ENCODE measurements at regions not wholly inside any gene's neighbourhood (a gene's known extent, or its start where the extent isn't known, plus 50 kb on each side); places are given as distances from the start of the nearest gene placed in this dataset.

GRCh38 chr4:123841447-123842121 is 445.0 kb downstream of the SPRY1 start:
- no peak for DNase-seq (ENCODE audit: low spot score)

- no peak for DNase-seq (ENCODE audit: low spot score)
These were observed 446.5 kb downstream of the SPRY1 start for GRCh38 chr4:123843137-123843536.

- no peak for DNase-seq (ENCODE audit: low spot score)
These were observed 447.8 kb downstream of the SPRY1 start for GRCh38 chr4:123844374-123844773.

- DNase-seq (ENCODE audit: low spot score), result no peak
These were observed 449.5 kb downstream of the SPRY1 start for GRCh38 chr4:123846092-123846491.

GRCh38 chr4:123846561-123846960 is 450.0 kb downstream of the SPRY1 start:
- no peak for DNase-seq (ENCODE audit: low spot score)

- DNase-seq (ENCODE audit: low spot score), result no peak
These were observed 452.0 kb downstream of the SPRY1 start for GRCh38 chr4:123848606-123849005.

GRCh38 chr4:123849495-123849894 is 452.9 kb downstream of the SPRY1 start:
- DNase-seq (ENCODE audit: low spot score), result no peak

- no peak for DNase-seq (ENCODE audit: low spot score)
These were observed 454.9 kb downstream of the SPRY1 start for GRCh38 chr4:123851521-123851920.

GRCh38 chr4:123853651-123854050 is 457.1 kb downstream of the SPRY1 start:
- DNase-seq (ENCODE audit: low spot score), result no peak

GRCh38 chr4:123856689-123857545 is 460.3 kb downstream of the SPRY1 start:
- no peak for DNase-seq (ENCODE audit: low spot score)

GRCh38 chr4:123858465-123858864 is 461.9 kb downstream of the SPRY1 start:
- no peak for DNase-seq (ENCODE audit: low spot score)

- no peak for DNase-seq (ENCODE audit: low spot score)
These were observed 466.2 kb downstream of the SPRY1 start for GRCh38 chr4:123862812-123863211.

GRCh38 chr4:123866796-123867195 is 470.2 kb downstream of the SPRY1 start:
- DNase-seq (ENCODE audit: low spot score), result no peak

GRCh38 chr4:123867910-123868587 is 471.5 kb downstream of the SPRY1 start:
- DNase-seq (ENCODE audit: low spot score), result no peak

GRCh38 chr4:123869286-123870215 is 473.0 kb downstream of the SPRY1 start:
- no peak for DNase-seq (ENCODE audit: low spot score)

GRCh38 chr4:123870216-123870876 is 473.8 kb downstream of the SPRY1 start:
- DNase-seq (ENCODE audit: low spot score), result no peak

GRCh38 chr4:123871341-123871740 is 474.7 kb downstream of the SPRY1 start:
- no peak for DNase-seq (ENCODE audit: low spot score)

- DNase-seq (ENCODE audit: low spot score), result no peak
These were observed 477.5 kb downstream of the SPRY1 start for GRCh38 chr4:123874063-123874462.

GRCh38 chr4:123876143-123876542 is 479.5 kb downstream of the SPRY1 start:
- no peak for DNase-seq (ENCODE audit: low spot score)

GRCh38 chr4:123876671-123877101 is 480.1 kb downstream of the SPRY1 start:
- DNase-seq (ENCODE audit: low spot score), result no peak

- no peak for DNase-seq (ENCODE audit: low spot score)
These were observed 481.0 kb downstream of the SPRY1 start for GRCh38 chr4:123877551-123877950.
